ENCODE measurements at regions not wholly inside any gene's neighbourhood (a gene's known extent, or its start where the extent isn't known, plus 50 kb on each side); places are given as distances from the start of the nearest gene placed in this dataset.

GRCh38 chr1:183721041-183721440, 67.9 kb upstream of the APOBEC4 start:
- Histone ChIP-seq H3K9me3 (ENCODE audit: low read depth, low read length) (no peaks in the 10 kb centered on the region), H3K4me2 (ENCODE audit: insufficient read depth, low read length) (no peak overlapping the region), H3K27ac (ENCODE audit: low read depth, low read length) (no peak overlapping the region), H3K79me2 (ENCODE audit: insufficient read depth, low read length) (no peaks in the 10 kb centered on the region), H3K4me3 (ENCODE audit: insufficient read depth, low read length) (no peak overlapping the region), H3K36me3 (ENCODE audit: insufficient read depth, low read length) (no peaks in the 10 kb centered on the region), H4K20me1 (ENCODE audit: insufficient read depth, low read length) (no peaks in the 10 kb centered on the region), H3K27me3 (ENCODE audit: insufficient read depth, low read length) (no peaks in the 10 kb centered on the region), H3K4me1 (ENCODE audit: insufficient read depth, low read length) (no peaks in the 10 kb centered on the region), H2AFZ (ENCODE audit: low read length) (no peak overlapping the region)
- no peak for TF ChIP-seq CTCF (IDR thresholded peaks at IDR 0.05; ENCODE audit: extremely low read depth, low read depth, low read length)
- DNase-seq (ENCODE audit: insufficient read length, low spot score, missing footprints), result no peak

GRCh38 chr1:183720028-183720427, 66.9 kb upstream of the APOBEC4 start:
- no peak for DNase-seq (ENCODE audit: insufficient read length, low spot score, missing footprints)
- no peaks in the 10 kb centered on the region for H4K20me1 ChIP-seq (ENCODE audit: insufficient read depth, low read length)
- no peak overlapping the region for H3K4me3 ChIP-seq (ENCODE audit: insufficient read depth, low read length)
- H2AFZ ChIP-seq (ENCODE audit: low read length), result no peak overlapping the region
- H3K27ac ChIP-seq (ENCODE audit: low read depth, low read length), result no peak overlapping the region
- H3K4me1 ChIP-seq (ENCODE audit: insufficient read depth, low read length), result no peaks in the 10 kb centered on the region
- H3K27me3 ChIP-seq (ENCODE audit: insufficient read depth, low read length), result no peaks in the 10 kb centered on the region
- no peaks in the 10 kb centered on the region for H3K9me3 ChIP-seq (ENCODE audit: low read depth, low read length)
- no peak overlapping the region for H3K4me2 ChIP-seq (ENCODE audit: insufficient read depth, low read length)
- TF ChIP-seq CTCF (IDR thresholded peaks at IDR 0.05; ENCODE audit: extremely low read depth, low read depth, low read length), result no peak
- H3K36me3 ChIP-seq (ENCODE audit: insufficient read depth, low read length), result no peaks in the 10 kb centered on the region
- no peaks in the 10 kb centered on the region for H3K79me2 ChIP-seq (ENCODE audit: insufficient read depth, low read length)

GRCh38 chr1:183719289-183719688, 66.2 kb upstream of the APOBEC4 start:
- no peaks in the 10 kb centered on the region for H3K27me3 ChIP-seq (ENCODE audit: insufficient read depth, low read length)
- H3K79me2 ChIP-seq (ENCODE audit: insufficient read depth, low read length), result no peaks in the 10 kb centered on the region
- no peak overlapping the region for H3K27ac ChIP-seq (ENCODE audit: low read depth, low read length)
- H3K9me3 ChIP-seq (ENCODE audit: low read depth, low read length), result no peaks in the 10 kb centered on the region
- no peak for DNase-seq (ENCODE audit: insufficient read length, low spot score, missing footprints)
- H3K4me2 ChIP-seq (ENCODE audit: insufficient read depth, low read length), result no peak overlapping the region
- no peak for TF ChIP-seq CTCF (IDR thresholded peaks at IDR 0.05; ENCODE audit: extremely low read depth, low read depth, low read length)
- no peak overlapping the region for H3K4me3 ChIP-seq (ENCODE audit: insufficient read depth, low read length)
- no peak overlapping the region for H2AFZ ChIP-seq (ENCODE audit: low read length)
- no peaks in the 10 kb centered on the region for H4K20me1 ChIP-seq (ENCODE audit: insufficient read depth, low read length)
- H3K36me3 ChIP-seq (ENCODE audit: insufficient read depth, low read length), result no peaks in the 10 kb centered on the region
- H3K4me1 ChIP-seq (ENCODE audit: insufficient read depth, low read length), result no peaks in the 10 kb centered on the region

- Histone ChIP-seq H3K4me3 (ENCODE audit: insufficient read depth, low read length) (no peak overlapping the region), H3K27me3 (ENCODE audit: insufficient read depth, low read length) (no peaks in the 10 kb centered on the region), H3K79me2 (ENCODE audit: insufficient read depth, low read length) (no peaks in the 10 kb centered on the region), H3K36me3 (ENCODE audit: insufficient read depth, low read length) (no peaks in the 10 kb centered on the region), H2AFZ (ENCODE audit: low read length) (no peak overlapping the region), H4K20me1 (ENCODE audit: insufficient read depth, low read length) (no peaks in the 10 kb centered on the region), H3K4me2 (ENCODE audit: insufficient read depth, low read length) (no peak overlapping the region), H3K4me1 (ENCODE audit: insufficient read depth, low read length) (peaks cover 10% of the 10 kb centered on the region), H3K9me3 (ENCODE audit: low read depth, low read length) (no peaks in the 10 kb centered on the region), H3K27ac (ENCODE audit: low read depth, low read length) (no peak overlapping the region)
- no peak for TF ChIP-seq CTCF (IDR thresholded peaks at IDR 0.05; ENCODE audit: extremely low read depth, low read depth, low read length)
- no peak for DNase-seq (ENCODE audit: insufficient read length, low spot score, missing footprints)
Measured at GRCh38 chr1:183716286-183716685, 63.2 kb upstream of the APOBEC4 start.
